SW 1271 (cell line): ENCODE measurements at regions not wholly inside any gene's neighbourhood (a gene's known extent, or its start where the extent isn't known, plus 50 kb on each side); places are given as distances from the start of the nearest gene placed in this dataset.
"Not testable (repeated sequence)": the region's sequence is repeated elsewhere in the genome, so short reads cannot be mapped to it uniquely, and the experiment has no call there.

ENCODE experiments used
- DNase-seq, 2 experiments: peaks; one replicate each; lab custom pipeline; 2025; lab: John Stamatoyannopoulos, UW

DNA sequence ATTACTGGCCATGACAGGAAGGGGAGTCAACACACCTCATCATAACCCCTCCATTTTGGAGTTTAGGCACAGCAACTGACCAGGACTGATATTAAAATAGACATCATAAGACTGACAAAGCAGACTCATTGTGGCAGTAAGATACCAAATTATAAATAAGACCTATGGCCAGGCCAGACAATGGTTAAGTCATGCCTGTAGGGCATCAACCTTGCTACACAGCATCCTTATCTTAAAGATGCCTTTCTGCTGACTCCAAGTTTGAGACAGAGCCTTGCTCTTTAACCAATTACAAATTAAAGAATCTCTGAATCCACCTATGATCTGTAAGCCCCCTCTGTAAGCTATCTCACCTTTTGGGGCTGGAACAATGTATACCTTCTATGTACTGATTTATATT, 65.5 kb downstream of the VCX2 start:
- no peak for DNase-seq

DNA sequence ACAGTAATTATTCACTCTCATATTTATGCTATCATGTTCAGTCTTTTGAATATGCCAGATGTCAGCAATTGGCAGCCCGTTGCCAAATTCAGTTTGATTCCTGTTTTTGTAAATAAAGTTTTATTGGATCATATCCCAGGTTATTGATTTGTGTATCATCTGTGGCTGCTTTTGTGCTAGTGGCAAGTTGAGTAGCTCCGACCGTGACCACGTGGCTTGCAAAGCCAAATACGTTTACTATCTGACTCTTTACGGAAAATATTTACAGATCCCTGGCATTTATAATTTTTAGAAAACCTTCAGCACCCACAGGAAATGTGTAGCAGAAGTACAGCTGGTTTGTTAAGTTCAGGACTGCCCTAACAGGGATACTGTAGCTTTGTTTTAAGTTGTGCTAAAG, 67.4 kb downstream of the VCX2 start:
- DNase-seq, result no peak

DNA sequence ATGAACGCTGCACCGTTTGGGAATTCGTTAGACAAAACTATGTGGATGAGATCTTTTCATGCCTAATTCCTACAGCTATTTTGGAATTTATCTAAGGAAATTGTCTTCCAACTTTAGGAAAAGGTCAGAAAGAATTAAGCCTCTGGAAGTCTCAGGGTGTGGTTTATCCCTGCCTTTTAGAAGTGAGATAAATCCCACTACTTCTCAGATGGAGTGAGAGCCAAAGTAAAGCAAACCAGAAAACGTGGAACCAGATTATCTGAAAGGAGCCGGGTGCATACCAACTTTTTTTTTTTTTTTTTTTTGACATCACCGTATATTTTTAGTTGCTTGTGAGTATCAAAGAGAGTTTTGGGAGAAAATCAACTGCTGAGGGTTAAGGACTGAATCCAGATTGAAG, 79.6 kb downstream of the VCX2 start:
- DNase-seq, result no peak

DNA sequence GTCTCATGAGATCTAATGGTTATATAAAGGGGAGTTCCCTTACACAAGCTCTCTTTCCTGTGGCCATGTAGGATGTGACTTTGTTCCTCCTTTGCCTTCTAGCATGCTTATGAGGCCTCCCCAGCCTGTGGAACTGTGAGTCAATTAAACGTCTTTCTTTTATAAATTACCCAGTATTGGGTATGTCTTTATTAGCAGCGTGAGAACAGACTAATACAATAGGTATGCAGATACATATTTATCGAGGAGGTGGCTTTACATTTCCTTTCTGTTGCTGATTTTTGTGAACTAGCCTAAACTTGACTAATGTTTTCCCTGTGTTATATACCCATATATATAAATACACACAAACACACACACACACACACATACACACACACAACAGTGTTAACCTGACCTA, 80.2 kb downstream of the VCX2 start:
- DNase-seq, result no peak

DNA sequence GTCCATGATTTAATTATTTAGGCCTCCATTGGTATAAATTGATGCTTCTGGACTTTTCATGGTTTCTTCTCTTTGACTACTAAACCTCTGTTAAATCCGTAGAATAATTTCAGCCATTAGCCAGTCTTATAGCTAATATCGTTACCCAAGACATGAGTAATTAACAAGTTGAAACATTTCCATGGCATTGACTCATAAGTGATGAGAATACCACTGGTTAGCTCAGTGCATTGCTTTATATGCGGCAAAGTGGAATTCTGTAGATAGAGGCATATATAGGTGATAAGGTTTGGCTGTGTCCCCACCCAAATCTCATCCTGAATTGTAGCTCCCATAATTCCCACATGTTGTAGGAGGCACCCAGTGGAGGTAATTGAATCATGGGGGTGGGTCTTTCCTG, 80.6 kb downstream of the VCX2 start:
- no peak for DNase-seq

DNA sequence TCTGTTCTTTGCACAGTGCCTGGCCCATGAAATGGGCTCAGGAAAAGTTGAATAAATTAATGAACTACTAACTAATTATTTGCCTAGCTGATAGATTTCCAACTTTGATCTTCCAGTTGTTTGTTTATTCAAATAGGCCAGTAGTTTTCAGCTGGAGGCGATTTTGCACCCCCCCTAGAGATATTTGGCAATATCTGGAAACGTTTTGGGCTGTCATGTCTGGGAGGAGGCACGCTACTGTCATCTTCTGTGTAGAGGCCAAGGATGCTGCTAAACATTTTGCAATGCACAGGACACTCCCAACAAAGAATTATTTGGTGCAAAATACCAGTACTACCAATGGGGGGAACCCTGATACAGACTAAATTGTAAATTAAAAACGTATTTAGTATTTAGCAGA, 81.9 kb downstream of the VCX2 start:
- no peak for DNase-seq

- no peak for DNase-seq
These were observed 87.1 kb downstream of the VCX2 start for GRCh38 chrX:8084006-8084405.

GRCh38 chrX:8083286-8083685, 87.8 kb downstream of the VCX2 start:
- DNase-seq, result no peak

DNA sequence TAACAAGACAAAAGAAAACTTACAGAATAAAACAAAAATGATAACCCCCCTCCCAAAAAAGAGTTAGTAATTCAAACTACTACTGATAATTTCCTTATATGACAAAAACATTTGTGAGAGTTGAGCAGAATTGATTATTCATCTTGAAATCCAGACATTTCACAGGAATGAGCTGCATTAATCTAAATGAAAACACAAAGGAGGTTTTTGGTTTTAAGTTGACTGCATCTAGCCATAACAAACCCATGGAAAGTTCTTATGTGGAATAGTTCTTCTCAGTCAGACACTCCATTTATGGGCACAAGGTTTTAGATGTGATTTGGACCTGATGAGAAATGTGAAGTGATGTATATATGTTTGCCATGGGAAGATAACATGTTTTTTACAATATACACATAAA, 95.4 kb downstream of the VCX2 start:
- DNase-seq, result no peak

DNA sequence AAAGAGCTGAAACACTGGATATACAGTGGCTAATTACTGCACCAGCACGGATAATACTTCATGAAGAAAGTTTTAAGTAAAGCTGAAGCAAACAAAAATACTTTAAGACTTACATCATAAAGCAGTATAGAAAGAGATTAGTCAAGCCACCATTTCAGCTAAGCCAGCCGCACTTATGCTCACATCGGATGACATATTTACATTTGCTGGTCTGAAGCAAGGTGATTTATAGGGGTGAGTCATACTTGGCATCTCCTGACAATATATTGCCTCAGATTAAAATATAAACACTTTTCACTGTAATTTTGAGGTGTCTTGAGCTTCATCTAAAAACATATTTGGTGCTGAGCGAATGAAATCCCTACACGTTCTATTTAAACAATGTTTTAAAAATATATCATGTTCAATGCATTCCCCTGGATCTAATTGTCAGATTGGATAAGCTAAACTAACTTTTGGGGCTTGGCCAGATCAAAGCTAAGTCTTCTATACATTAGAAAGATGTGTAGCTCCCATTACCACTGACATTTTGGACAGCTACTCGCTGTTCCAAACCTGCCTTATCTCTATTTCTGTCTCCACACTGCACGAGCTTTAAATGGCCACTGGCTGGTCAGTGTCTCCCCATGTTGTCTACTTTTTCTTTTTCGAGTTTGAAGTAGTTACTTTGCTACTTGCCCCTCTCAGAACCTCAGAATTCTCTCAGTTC, 103.2 kb downstream of the VCX2 start:
- no peak for DNase-seq

DNA sequence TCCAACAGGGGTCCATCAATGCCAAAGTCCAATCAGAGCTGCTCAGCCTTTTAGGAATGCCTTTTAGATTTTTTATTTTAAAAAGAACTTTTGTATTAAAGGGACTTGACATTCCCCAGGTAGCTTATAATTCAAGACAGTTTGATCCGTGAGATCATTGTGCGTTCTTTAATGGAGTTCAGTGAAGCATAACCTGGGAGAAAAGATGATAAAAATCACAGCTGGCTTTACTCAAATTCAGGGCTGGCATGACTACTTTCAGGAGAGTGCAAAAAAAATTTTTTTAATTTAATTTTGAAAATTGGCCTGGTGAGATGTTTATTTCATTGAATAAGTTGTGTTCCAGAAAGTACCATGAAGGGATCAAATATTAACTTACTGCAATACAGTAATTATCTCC, 118.2 kb downstream of the VCX2 start:
- no peak for DNase-seq

DNA sequence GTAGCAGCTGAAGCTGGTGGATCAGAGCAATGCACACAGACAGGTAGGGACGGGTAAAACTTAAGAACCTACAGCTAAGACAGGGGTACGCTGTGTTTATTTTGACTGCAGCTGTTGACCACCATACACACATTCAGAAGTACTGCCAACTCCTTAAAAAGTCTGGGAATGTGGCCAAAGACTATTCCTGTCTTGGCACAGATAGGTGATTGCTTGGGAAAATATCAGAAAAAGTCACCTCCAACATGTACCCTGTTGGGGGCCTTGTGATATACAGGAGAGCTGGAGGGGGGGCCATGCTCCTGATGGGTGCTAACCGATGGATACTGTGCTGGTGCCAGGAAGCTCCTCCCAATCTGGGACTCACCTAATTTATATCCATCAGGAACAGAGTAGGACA, 121.2 kb downstream of the VCX2 start:
- DNase-seq, result no peak

DNA sequence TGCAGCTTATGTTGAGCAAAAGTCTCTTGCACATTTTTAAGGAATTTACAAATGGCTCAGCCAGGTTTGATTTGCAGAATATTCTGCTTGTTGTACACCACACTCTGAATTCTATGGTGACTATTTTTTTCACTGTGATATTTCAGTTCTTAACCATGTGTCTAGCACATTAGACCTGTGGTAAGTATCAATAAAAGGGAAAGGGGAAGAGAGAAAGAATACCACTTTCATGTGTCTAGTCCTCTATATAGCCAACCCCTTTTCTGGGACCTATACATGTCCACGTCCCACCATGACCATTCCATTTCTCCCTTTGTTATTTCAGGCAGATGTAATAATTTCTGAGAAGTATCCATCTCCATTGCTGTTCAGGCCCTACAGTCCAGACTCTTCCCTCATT, 121.3 kb upstream of the PNPLA4 start:
- DNase-seq, result no peak

- no peak for DNase-seq
These were observed 117.7 kb upstream of the PNPLA4 start for GRCh38 chrX:8044947-8045346.

- no peak for DNase-seq
These were observed 116.3 kb upstream of the PNPLA4 start for GRCh38 chrX:8043546-8043945.

GRCh38 chrX:8043121-8043520, 115.9 kb upstream of the PNPLA4 start:
- DNase-seq, result no peak

- DNase-seq, result no peak
These were observed 115.1 kb upstream of the PNPLA4 start for GRCh38 chrX:8042304-8042703.

DNA sequence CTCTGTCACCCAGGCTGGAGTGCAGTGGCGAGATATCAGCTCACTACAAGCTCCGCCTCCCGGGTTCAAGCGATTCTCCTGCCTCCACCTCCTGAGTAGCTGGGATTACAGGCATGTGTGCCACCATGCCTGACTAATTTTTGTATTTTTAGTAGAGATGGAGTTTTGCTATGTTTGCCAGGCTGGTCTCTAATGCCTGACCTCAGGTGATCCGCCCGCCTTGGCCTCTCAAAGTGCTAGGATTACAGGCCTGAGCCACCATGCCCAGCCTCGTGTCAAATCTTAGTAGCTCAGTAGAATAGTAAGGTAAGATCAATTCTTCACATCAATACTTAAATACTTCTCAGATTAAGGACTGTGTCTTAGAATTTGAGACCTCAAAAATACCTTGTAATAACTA, 112.5 kb upstream of the PNPLA4 start:
- not testable (repeated sequence) for DNase-seq

- no peak for DNase-seq
These were observed 110.6 kb upstream of the PNPLA4 start for GRCh38 chrX:8037593-8038348.

DNA sequence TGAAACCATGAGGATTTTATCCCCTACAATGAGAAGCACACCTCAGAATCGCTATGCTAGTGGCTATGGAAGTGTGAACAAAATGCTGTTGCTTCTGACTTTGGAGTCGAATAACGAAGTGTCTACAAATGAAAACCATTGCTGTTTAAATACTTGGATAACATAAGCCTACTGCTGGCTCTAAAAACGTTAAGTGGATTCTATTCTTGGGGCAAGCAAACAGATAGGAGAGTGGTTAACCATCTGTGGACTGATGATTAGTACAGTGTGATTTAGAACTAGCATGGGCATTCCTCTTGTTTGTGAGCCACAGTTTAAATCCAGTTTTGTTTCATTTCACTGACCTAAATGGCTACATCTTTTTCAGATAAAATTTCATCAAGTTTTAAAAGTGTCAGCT, 109.7 kb upstream of the PNPLA4 start:
- no peak for DNase-seq

DNA sequence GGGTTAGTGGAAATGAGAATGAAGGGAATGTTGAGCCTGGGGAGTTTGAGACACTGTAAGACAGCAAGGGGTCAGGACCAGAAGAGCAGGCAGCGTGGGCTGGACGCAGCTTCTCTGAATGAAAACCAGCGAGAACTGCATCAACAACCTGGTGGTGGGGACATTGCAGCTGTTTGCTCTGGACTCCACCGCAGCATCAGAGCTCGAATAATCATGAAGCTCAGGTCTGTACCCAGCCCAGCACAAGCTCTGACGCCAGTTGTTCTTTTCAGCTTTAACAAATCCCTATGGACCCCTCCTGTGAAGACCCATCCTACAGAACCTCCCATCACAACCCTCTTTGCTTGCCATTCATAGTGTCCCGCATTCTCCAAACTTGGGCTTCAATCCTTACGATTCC, 106.8 kb upstream of the PNPLA4 start:
- no peak for DNase-seq

- DNase-seq, result no peak
These were observed 106.0 kb upstream of the PNPLA4 start for GRCh38 chrX:8033175-8033574.

GRCh38 chrX:8030361-8030760, 103.1 kb upstream of the PNPLA4 start:
- no peak for DNase-seq

- DNase-seq, result no peak
These were observed 100.6 kb upstream of the PNPLA4 start for GRCh38 chrX:8027827-8028226.
